Trophoblast cell (in vitro differentiated cells and primary cell): ENCODE measurements at regions not wholly inside any gene's neighbourhood (a gene's known extent, or its start where the extent isn't known, plus 50 kb on each side); places are given as distances from the start of the nearest gene placed in this dataset.

Experiments
- DNase-seq, 2 donors: peaks; one replicate each; pipeline ENCODE4 v3.0.0-alpha.2; 2016
- H2AFZ ChIP-seq: 2 replicates; pipeline ENCODE4 v1.6.1; 2013; ENCODE audit warnings: low read length, moderate library complexity, mild to moderate bottlenecking; ENCODE audit not compliant: insufficient read depth, poor library complexity
- H2AK5ac ChIP-seq: 2 replicates; pipeline ENCODE4 v1.6.1; 2013; ENCODE audit warnings: mild to moderate bottlenecking, low read length
- H2BK120ac ChIP-seq: 2 replicates; pipeline ENCODE4 v1.6.1; 2013; ENCODE audit warnings: low read length, mild to moderate bottlenecking, moderate library complexity; ENCODE audit not compliant: insufficient read depth, poor library complexity
- H2BK12ac ChIP-seq: 2 replicates; pipeline ENCODE4 v1.6.1; 2013; ENCODE audit warnings: mild to moderate bottlenecking, low read length, moderate library complexity
- H2BK5ac ChIP-seq: 2 replicates; pipeline ENCODE4 v1.6.1; 2013; ENCODE audit warnings: low read length, low read depth, moderate library complexity, mild to moderate bottlenecking; ENCODE audit not compliant: poor library complexity
- H3K14ac ChIP-seq: 2 replicates; pipeline ENCODE4 v1.6.1; 2013; ENCODE audit warnings: mild to moderate bottlenecking, low read length
- H3K18ac ChIP-seq: 2 replicates; pipeline ENCODE4 v1.6.1; 2013; ENCODE audit warnings: mild to moderate bottlenecking, low read length
- H3K23ac ChIP-seq: 2 replicates; pipeline ENCODE4 v1.6.1; 2013; ENCODE audit warnings: low read length
- H3K27ac ChIP-seq: 2 replicates; pipeline ENCODE4 v1.5.1; 2013; ENCODE audit warnings: low read depth, mild to moderate bottlenecking, inconsistent platforms, low read length, moderate library complexity
- H3K27me3 ChIP-seq: 2 replicates; pipeline ENCODE4 v1.6.1; 2013; ENCODE audit warnings: inconsistent platforms, mild to moderate bottlenecking, low read length, moderate library complexity; ENCODE audit not compliant: insufficient read depth
- H3K36me3 ChIP-seq, 2 experiments: 1 replicate in 1 of 2; 2 replicates in 1 of 2; pipeline ENCODE4 v1.6.1; 2013; ENCODE audit warnings: low read length in 2 of 2, mild to moderate bottlenecking in 2 of 2, moderate library complexity in 1 of 2; ENCODE audit not compliant: insufficient read depth in 2 of 2, control insufficient read depth in 1 of 2
- H3K4ac ChIP-seq: 2 replicates; pipeline ENCODE4 v1.6.1; 2013; ENCODE audit warnings: low read depth, mild to moderate bottlenecking, low read length, moderate library complexity
- H3K4me1 ChIP-seq, 2 experiments: 1 replicate in 1 of 2; 2 replicates in 1 of 2; pipeline ENCODE4 v1.6.1; 2013; ENCODE audit warnings: low read length in 2 of 2, mild to moderate bottlenecking in 2 of 2, moderate library complexity in 1 of 2; ENCODE audit not compliant: insufficient read depth in 2 of 2, control insufficient read depth in 1 of 2
- H3K4me2 ChIP-seq: 2 replicates; pipeline ENCODE4 v1.6.1; 2013; ENCODE audit warnings: inconsistent platforms, mild to moderate bottlenecking, low read length, moderate library complexity
- H3K4me3 ChIP-seq: 2 replicates; pipeline ENCODE4 v1.5.1; 2013; ENCODE audit warnings: mild to moderate bottlenecking, low read depth, low read length, inconsistent platforms
- H3K79me1 ChIP-seq: one replicate; pipeline ENCODE4 v1.6.1; 2013; ENCODE audit warnings: low read length
- H3K79me2 ChIP-seq: 2 replicates; pipeline ENCODE4 v1.6.1; 2013; ENCODE audit warnings: low read length, mild to moderate bottlenecking; ENCODE audit not compliant: control insufficient read depth, insufficient read depth, poor library complexity
- H3K9ac ChIP-seq: 2 replicates; pipeline ENCODE4 v1.6.1; 2013; ENCODE audit warnings: mild to moderate bottlenecking, low read length
- H3K9me3 ChIP-seq: 2 replicates; pipeline ENCODE4 v1.6.1; 2013; ENCODE audit warnings: low read depth, mild to moderate bottlenecking, control low read depth, inconsistent platforms, low read length; ENCODE audit not compliant: insufficient read depth
- H4K12ac ChIP-seq: 2 replicates; pipeline ENCODE4 v1.6.1; 2013; ENCODE audit warnings: low read depth, mild to moderate bottlenecking, low read length, moderate library complexity
- H4K8ac ChIP-seq: 2 replicates; pipeline ENCODE4 v1.6.1; 2013; ENCODE audit warnings: low read depth, mild to moderate bottlenecking, low read length, moderate library complexity
- H4K91ac ChIP-seq: one replicate; pipeline ENCODE4 v1.6.1; 2013; ENCODE audit warnings: low read depth, mild to moderate bottlenecking, low read length, moderate library complexity
- WGBS: extraction: QIAGEN DNeasy Blood & Tissue Kit; methylation state at CpG from one replicate; pipeline ENCODE4 v1.1.7; 2013; ENCODE audit warnings: missing lambda C conversion rate; ENCODE audit not compliant: insufficient read length, insufficient coverage; ENCODE audit errors: extremely low coverage; 5-methylcytosine and 5-hydroxymethylcytosine counted together

DNA sequence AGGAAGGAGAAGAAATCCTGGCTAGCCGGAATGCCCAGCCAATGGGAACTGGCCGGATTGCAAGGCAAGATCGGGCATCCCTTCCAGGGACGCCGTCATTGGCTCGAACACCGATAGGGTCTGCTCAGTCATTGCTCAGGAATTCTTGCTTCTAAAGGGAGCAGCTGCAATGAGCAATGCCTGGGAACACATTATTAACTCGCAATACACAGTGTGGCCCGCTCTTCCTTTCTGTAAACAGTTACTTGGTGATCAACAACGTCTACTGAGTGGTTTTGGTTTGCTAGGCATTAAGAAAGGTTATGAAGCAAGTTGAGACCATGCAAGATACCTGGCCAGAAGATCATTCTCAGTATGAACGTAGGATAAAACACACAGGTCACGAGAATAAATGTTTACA is 165.4 kb upstream of the CITED2 start:
- Histone ChIP-seq H3K79me1 (no peaks in the 10 kb centered on the region), H3K18ac (no peak overlapping the region), H3K9me3 (no peaks in the 10 kb centered on the region), H2BK12ac (no peak overlapping the region), H3K23ac (no peak overlapping the region), H3K27ac (no peak overlapping the region), H2BK120ac (no peak overlapping the region), H4K12ac (no peak overlapping the region), H3K4me2 (no peak overlapping the region), H3K14ac (no peak overlapping the region), H2AK5ac (no peak overlapping the region), H2AFZ (no peak overlapping the region), H3K9ac (no peak overlapping the region), H3K4me3 (no peak overlapping the region), H3K79me2 (no peaks in the 10 kb centered on the region), H3K36me3 (no peaks in the 10 kb centered on the region), H2BK5ac (no peak overlapping the region), H3K4ac (no peak overlapping the region), H3K4me1 (peaks cover 0 to 3% of the 10 kb centered on the region in 2 experiments), H4K91ac (no peak overlapping the region), H3K27me3 (no peaks in the 10 kb centered on the region), H4K8ac (no peak overlapping the region)
- peak; percentile 96 to 98 for DNase-seq
- WGBS = no CpG with 5 or more reads among the region's 12 CpGs

DNA sequence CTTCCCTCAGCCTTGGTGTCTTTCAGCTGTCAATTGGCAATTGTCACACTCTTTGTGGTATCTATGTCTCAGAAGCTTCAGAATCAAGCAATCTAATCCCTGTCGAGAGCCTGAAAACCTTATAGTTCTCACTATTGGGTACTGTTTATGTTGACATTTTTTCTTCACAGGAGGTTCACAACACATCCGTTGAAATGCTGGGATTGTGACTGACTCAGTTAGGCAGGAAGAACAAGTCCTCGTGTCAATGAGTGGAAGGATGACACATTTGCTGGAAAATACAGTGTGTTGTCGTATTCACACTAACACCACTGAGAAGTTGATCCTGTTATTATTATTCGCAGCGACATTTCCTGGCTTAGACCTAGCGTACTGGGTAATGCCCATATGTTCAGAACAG is 163.9 kb upstream of the CITED2 start:
- no peak overlapping the region for H3K18ac ChIP-seq
- H3K4me1 ChIP-seq = peaks cover 7 to 9% of the 10 kb centered on the region in 2 experiments
- H2BK5ac ChIP-seq = no peak overlapping the region

DNA sequence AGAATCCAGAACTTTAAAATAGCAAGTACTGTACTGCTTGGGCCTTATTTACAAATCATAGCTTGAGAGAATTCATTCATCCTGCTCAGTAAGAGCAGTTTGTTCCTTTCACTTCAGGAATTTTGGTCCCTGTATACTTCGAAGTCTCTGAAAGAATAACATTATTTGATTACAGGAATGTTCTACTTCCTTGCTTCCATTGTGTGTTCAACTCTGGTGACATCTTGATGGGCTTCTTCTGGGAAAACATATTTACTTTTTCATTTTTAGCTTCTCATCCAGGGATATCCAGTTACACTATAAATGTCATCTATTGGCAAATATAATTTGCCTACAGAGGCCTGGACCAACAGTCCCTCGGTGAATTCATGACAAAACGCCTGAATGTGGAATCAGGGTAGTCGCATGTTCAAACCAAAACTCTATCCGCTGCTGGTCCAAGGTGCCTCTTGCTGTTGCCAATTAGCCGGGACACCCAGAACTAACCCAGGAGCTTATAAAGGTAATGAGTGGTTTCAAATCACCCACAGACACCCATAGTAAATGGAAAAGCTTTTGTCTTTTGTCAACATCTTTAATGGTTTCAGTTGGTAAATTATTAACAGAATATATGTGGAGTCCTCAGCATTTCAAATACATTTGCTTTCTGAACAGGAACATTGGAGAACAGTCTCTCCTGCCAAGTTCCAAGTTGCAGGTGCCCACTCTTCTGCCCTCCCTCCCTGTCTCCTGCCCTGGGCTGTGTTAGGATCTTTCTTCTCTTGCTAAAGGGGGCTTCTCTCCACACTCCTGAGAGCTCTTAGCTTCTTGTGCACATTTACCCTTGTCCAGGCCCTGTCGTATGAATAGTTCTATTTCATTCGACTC is 162.5 kb upstream of the CITED2 start:
- no CpG with 5 or more reads among the region's 8 CpGs for WGBS
- Histone ChIP-seq H3K27ac (no peak overlapping the region), H3K4me3 (no peak overlapping the region), H3K18ac (no peak overlapping the region), H2BK120ac (no peak overlapping the region), H2BK5ac (peak overlapping the region; percentile 29), H4K91ac (no peak overlapping the region), H2AK5ac (no peak overlapping the region), H3K4ac (no peak overlapping the region), H4K8ac (no peak overlapping the region), H2AFZ (no peak overlapping the region), H2BK12ac (peak overlapping the region; percentile 27), H3K4me1 (peaks cover 7 to 9% of the 10 kb centered on the region in 2 experiments), H3K27me3 (no peaks in the 10 kb centered on the region), H3K79me2 (no peaks in the 10 kb centered on the region), H4K12ac (no peak overlapping the region), H3K9ac (no peak overlapping the region), H3K79me1 (peaks cover 7% of the 10 kb centered on the region), H3K36me3 (no peaks in the 10 kb centered on the region), H3K23ac (no peak overlapping the region), H3K4me2 (no peak overlapping the region), H3K14ac (no peak overlapping the region), H3K9me3 (no peaks in the 10 kb centered on the region)
- DNase-seq = no peak

More for the DNA sequence above, 163.9 kb upstream of the CITED2 start:
- no peak overlapping the region for H3K9ac ChIP-seq
- H3K27ac ChIP-seq = no peak overlapping the region
- no peak overlapping the region for H2AFZ ChIP-seq
- H3K9me3 ChIP-seq = no peaks in the 10 kb centered on the region
- no peak overlapping the region for H3K4me2 ChIP-seq
- peak in 1 of 2 donors; percentile 70 for DNase-seq
- no peak overlapping the region for H3K4me3 ChIP-seq
- no peak overlapping the region for H3K4ac ChIP-seq
- no peak overlapping the region for H2BK120ac ChIP-seq
- H2AK5ac ChIP-seq = no peak overlapping the region
- H3K79me1 ChIP-seq = peaks cover 7% of the 10 kb centered on the region
- no peaks in the 10 kb centered on the region for H3K79me2 ChIP-seq
- H2BK12ac ChIP-seq = no peak overlapping the region
- H3K14ac ChIP-seq = no peak overlapping the region
- H4K8ac ChIP-seq = no peak overlapping the region
- no peak overlapping the region for H4K91ac ChIP-seq
- H3K27me3 ChIP-seq = no peaks in the 10 kb centered on the region
- no peaks in the 10 kb centered on the region for H3K36me3 ChIP-seq
- H4K12ac ChIP-seq = no peak overlapping the region
- no CpG with 5 or more reads among the region's 7 CpGs for WGBS
- no peak overlapping the region for H3K23ac ChIP-seq

DNA sequence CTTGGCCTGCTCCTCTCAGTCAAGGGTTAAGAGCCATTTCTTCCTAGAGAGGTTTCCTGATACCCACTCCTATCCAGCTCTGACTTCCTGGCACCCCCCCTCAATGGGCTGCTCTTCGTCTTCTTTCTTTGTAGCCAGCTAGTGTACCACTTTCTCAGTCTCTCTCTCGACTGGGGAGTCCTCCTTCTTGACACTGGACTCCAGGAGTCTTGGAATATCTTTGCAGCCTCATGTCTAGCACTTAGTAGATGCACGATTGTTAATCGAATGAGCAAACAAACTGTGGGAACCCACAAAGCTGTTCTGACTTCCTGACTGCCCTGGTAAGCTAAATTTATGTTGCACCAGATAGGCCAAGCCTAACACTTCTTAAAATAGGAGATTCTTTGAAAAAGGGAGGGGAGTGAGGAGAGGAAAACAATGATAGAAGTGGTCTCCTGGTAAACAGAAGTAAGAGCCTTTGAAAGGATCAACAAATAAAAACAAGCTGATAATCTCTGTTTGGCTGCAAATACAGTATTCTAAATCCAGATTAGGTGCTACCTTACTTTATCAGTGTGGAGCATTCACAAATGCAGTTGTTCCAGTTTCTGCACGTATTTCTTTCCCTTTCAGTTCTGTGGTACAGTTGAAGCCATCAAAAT is 160.1 kb upstream of the CITED2 start:
- no CpG with 5 or more reads among the region's 5 CpGs for WGBS
- Histone ChIP-seq H3K4me2 (no peak overlapping the region), H4K12ac (no peak overlapping the region), H2AK5ac (no peak overlapping the region), H3K79me1 (peaks cover 7% of the 10 kb centered on the region), H4K8ac (no peak overlapping the region), H3K27ac (peak overlapping the region; percentile 13), H3K27me3 (no peaks in the 10 kb centered on the region), H3K23ac (no peak overlapping the region), H3K4me1 (peaks cover 7% of the 10 kb centered on the region in 2 experiments), H3K9ac (no peak overlapping the region), H4K91ac (peak overlapping the region; percentile 40), H2BK5ac (no peak overlapping the region), H3K9me3 (no peaks in the 10 kb centered on the region), H2AFZ (peak overlapping the region; percentile 10), H3K79me2 (no peaks in the 10 kb centered on the region), H2BK120ac (peak overlapping the region; percentile 64), H3K4ac (no peak overlapping the region), H3K36me3 (no peaks in the 10 kb centered on the region), H3K18ac (no peak overlapping the region), H3K4me3 (no peak overlapping the region), H3K14ac (no peak overlapping the region), H2BK12ac (peak overlapping the region; percentile 9)
- no peak for DNase-seq
